ENCODE measurements at regions not wholly inside any gene's neighbourhood (a gene's known extent, or its start where the extent isn't known, plus 50 kb on each side); places are given as distances from the start of the nearest gene placed in this dataset.

DNA sequence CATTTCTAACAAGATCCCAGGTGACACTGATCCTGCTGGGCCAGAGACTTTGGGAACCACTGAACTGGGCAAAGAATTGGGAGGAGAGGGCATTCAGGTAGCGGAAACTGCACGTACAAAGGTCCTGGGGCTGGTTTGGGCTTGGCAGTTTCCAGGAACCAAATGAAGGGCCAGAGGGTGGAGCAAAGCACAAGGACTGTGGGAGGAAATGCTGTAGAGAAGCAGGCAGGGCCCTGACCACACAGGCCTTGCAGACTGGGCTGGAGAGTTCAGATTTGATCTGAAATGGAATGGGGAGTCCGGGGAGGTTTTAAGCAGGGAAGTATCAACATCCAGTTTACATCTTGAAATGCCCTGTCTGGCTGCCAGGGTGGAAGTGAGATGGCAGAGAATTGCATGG lies 195.1 kb downstream of the PHETA1 start:
- TF ChIP-seq NFE2L1 (CRISPR knock-in tag; IDR thresholded peaks at IDR 0.05) (no peak), KAT7 (CRISPR knock-in tag; IDR thresholded peaks at IDR 0.05; ENCODE audit: borderline replicate concordance) (no peak), ATF1 (CRISPR knock-in tag; IDR thresholded peaks at IDR 0.05) (no peak), SOX15 (CRISPR knock-in tag; IDR thresholded peaks at IDR 0.05) (no peak), ZNF263 (CRISPR knock-in tag; IDR thresholded peaks at IDR 0.05; ENCODE audit: low read depth) (no peak)
